ENCODE measurements at regions not wholly inside any gene's neighbourhood (a gene's known extent, or its start where the extent isn't known, plus 50 kb on each side); places are given as distances from the start of the nearest gene placed in this dataset.

- Histone ChIP-seq H4K8ac (ENCODE audit: extremely low read depth, insufficient read depth, low read length) (no peak overlapping the region), H2BK12ac (ENCODE audit: low read depth, low read length) (no peak overlapping the region), H3K23ac (ENCODE audit: insufficient read length) (no peak overlapping the region), H3K4me1 (replicated peaks in 1 of 4; ENCODE audit: control insufficient read depth in 3 of 4, insufficient read depth in 4 of 4, low read length in 3 of 4) (peaks cover 0 to 5% (median 0%) of the 10 kb centered on the region in 4 experiments; a peak in 1 of 7 replicates), H3K79me2 (ENCODE audit: control insufficient read depth in 1 of 2, insufficient read depth in 2 of 2, low read length in 2 of 2) (no peaks in the 10 kb centered on the region), H2BK20ac (ENCODE audit: low read length) (no peak overlapping the region), H3K4me2 (ENCODE audit: insufficient read depth in 1 of 2, low read depth in 2 of 2, low read length in 2 of 2) (peak overlapping the region in 1 of 2 experiments; percentile 20; a peak in 1 of 4 replicates), H3K4ac (replicated peaks; ENCODE audit: insufficient read length, low read depth, low read length) (no peak overlapping the region), H2AFZ (ENCODE audit: low read length) (no peak overlapping the region), H2BK120ac (replicated peaks; ENCODE audit: low read depth, low read length) (no peak overlapping the region), H3K79me1 (ENCODE audit: low read depth, low read length) (no peaks in the 10 kb centered on the region), H2BK5ac (ENCODE audit: low read depth, low read length) (no peak overlapping the region), H3K27me3 (replicated peaks in 1 of 4; ENCODE audit: control insufficient read depth in 3 of 4, extremely low read depth in 1 of 4, insufficient read depth in 3 of 4, low read length in 3 of 4) (no peaks in the 10 kb centered on the region), H3K9ac (replicated peaks in 1 of 4; ENCODE audit: extremely low read depth in 1 of 4, low read depth in 3 of 4, low read length in 3 of 4) (no peak overlapping the region), H2BK15ac (ENCODE audit: low read length) (no peak overlapping the region), H3K4me3 (ENCODE audit: extremely low read depth in 1 of 4, insufficient read depth in 2 of 4, low read depth in 3 of 4, low read length in 4 of 4) (no peak overlapping the region), H4K91ac (replicated peaks; ENCODE audit: insufficient read length, low read length) (no peak overlapping the region), H3K56ac (replicated peaks; ENCODE audit: insufficient read length, low read depth, low read length) (no peak overlapping the region), H3K14ac (ENCODE audit: insufficient read length) (no peak overlapping the region), H4K5ac (ENCODE audit: insufficient read length, low read depth, low read length) (no peak overlapping the region), H4K20me1 (replicated peaks in 1 of 2; ENCODE audit: control insufficient read depth in 1 of 2, insufficient read depth in 2 of 2, low read length in 2 of 2) (no peaks in the 10 kb centered on the region), H3K18ac (ENCODE audit: extremely low read depth, low read length) (no peak overlapping the region), H3K36me3 (ENCODE audit: control insufficient read depth in 2 of 4, insufficient read depth in 4 of 4, low read length in 3 of 4) (no peaks in the 10 kb centered on the region), H2AK5ac (ENCODE audit: low read depth, low read length) (no peak overlapping the region), H3K27ac (ENCODE audit: low read depth, low read length) (no peak overlapping the region), H3K9me3 (ENCODE audit: insufficient read depth in 2 of 2, low read depth in 1 of 2, low read length in 1 of 2) (no peaks in the 10 kb centered on the region), H3K23me2 (ENCODE audit: low read depth, low read length) (no peaks in the 10 kb centered on the region)
- DNase-seq (ENCODE audit: low read depth in 1 of 2, low spot score in 2 of 2) (no peak), FAIRE-seq (no peak)
- ChIA-PET CTCF (ENCODE audit: partially characterized antibody) (interaction anchor here (1.1 kb wide), 1 partner anchor 1837 kb away, joined by 3 read pairs; no protein-coding TSS in a partner anchor), POLR2A (ENCODE audit: partially characterized antibody) (interaction anchor here (1.2 kb wide), 1 partner anchor 295 kb away, joined by 3 read pairs; the partner anchor contains the start of gene EPHA7)
- WGBS, 2 experiments (ENCODE audit: extremely low coverage in 1 of 2, insufficient coverage in 1 of 2, insufficient read length in 1 of 2, insufficient replicate concordance in 2 of 2, low coverage in 1 of 2, low lambda C conversion rate in 2 of 2, missing lambda C conversion rate in 1 of 2), result 80% methylated on average over 2 of the region's 2 CpGs; no CpG with 5 or more reads in 1 of the 2 experiments
- TF ChIP-seq TBP (IDR thresholded peaks at IDR 0.05; ENCODE audit: low read depth, low read length), result no peak
- no peak for TF ChIP-seq KDM1A (IDR thresholded peaks at IDR 0.05; ENCODE audit: borderline replicate concordance, low read length)
- 0 out of 2 replicates have a peak, but pooled peaks have one; percentile 9 for TF ChIP-seq CEBPB (IDR thresholded peaks at IDR 0.05; ENCODE audit: low read depth, low read length)
Observed at GRCh38 chr6:93124006-93124632, 295.2 kb downstream of the EPHA7 start.

All from H1 (cell line).